SW480 (cell line): ENCODE measurements at regions not wholly inside any gene's neighbourhood (a gene's known extent, or its start where the extent isn't known, plus 50 kb on each side); places are given as distances from the start of the nearest gene placed in this dataset.

ENCODE experiments used
- DNase-seq: peaks from one replicate; pipeline ENCODE4 v3.0.0-alpha.2; 2016; ENCODE audit warnings: low spot score

GRCh38 chr1:67561704-67562113 is 123.3 kb upstream of the GADD45A start:
- DNase-seq = peak; percentile 83

- DNase-seq = no peak
Observed at GRCh38 chr1:67563684-67564083, 121.3 kb upstream of the GADD45A start.

- DNase-seq = no peak
Observed at GRCh38 chr1:67564193-67564592, 120.8 kb upstream of the GADD45A start.

- DNase-seq = no peak
Observed at GRCh38 chr1:67566803-67567377, 118.1 kb upstream of the GADD45A start.

- peak; percentile 38 for DNase-seq
Observed at GRCh38 chr1:67570486-67571143, 114.4 kb upstream of the GADD45A start.

GRCh38 chr1:67571406-67571805 is 113.6 kb upstream of the GADD45A start:
- DNase-seq = no peak

GRCh38 chr1:67571901-67572593 is 113.0 kb upstream of the GADD45A start:
- no peak for DNase-seq

- no peak for DNase-seq
Observed at GRCh38 chr1:67572594-67573221, 112.3 kb upstream of the GADD45A start.

- no peak for DNase-seq
Observed at GRCh38 chr1:67573311-67573872, 111.6 kb upstream of the GADD45A start.

- no peak for DNase-seq
Observed at GRCh38 chr1:67574221-67574620, 110.8 kb upstream of the GADD45A start.

GRCh38 chr1:67575861-67576260 is 109.1 kb upstream of the GADD45A start:
- no peak for DNase-seq

GRCh38 chr1:67576474-67576873 is 108.5 kb upstream of the GADD45A start:
- DNase-seq = no peak

- DNase-seq = no peak
Observed at GRCh38 chr1:67577646-67578045, 107.4 kb upstream of the GADD45A start.

- DNase-seq = no peak
Observed at GRCh38 chr1:67578397-67579020, 106.5 kb upstream of the GADD45A start.

- DNase-seq = no peak
Observed at GRCh38 chr1:67579623-67580394, 105.2 kb upstream of the GADD45A start.

GRCh38 chr1:67580691-67581403 is 104.2 kb upstream of the GADD45A start:
- no peak for DNase-seq

- no peak for DNase-seq
Observed at GRCh38 chr1:67582625-67583461, 102.2 kb upstream of the GADD45A start.

- DNase-seq = no peak
Observed at GRCh38 chr1:67583462-67583950, 101.5 kb upstream of the GADD45A start.

- DNase-seq = no peak
Observed at GRCh38 chr1:67584938-67585337, 100.1 kb upstream of the GADD45A start.

- DNase-seq = no peak
Observed at GRCh38 chr1:67586596-67586995, 98.4 kb upstream of the GADD45A start.
